Head of caudate nucleus (tissue), 42 donors: ENCODE measurements at regions not wholly inside any gene's neighbourhood (a gene's known extent, or its start where the extent isn't known, plus 50 kb on each side); places are given as distances from the start of the nearest gene placed in this dataset.
A peak's percentile ranks its signal among the peaks of the same experiment; 100 is the strongest.

Experiments used
- DNase-seq, 42 donors: peaks; one replicate each; pipeline versions ENCODE4 v3.0.0 to v3.0.0-alpha.2; 2020 to 2021; ENCODE audit warnings: mixed read lengths in 7 of 42
- intact Hi-C: fragments of 100-400 bp; cut with DNase I; formaldehyde crosslinking; loops from one replicate; pipeline ENCODE4 v1.15.0; 2022

GRCh38 chr2:33678436-33678835, 79.3 kb upstream of the FAM98A start:
- no peak for DNase-seq
- intact Hi-C loops, result no loop called here

- no peak for DNase-seq
- intact Hi-C loops, result no loop called here
These were observed 74.8 kb upstream of the FAM98A start for GRCh38 chr2:33673937-33674336.

GRCh38 chr2:33672896-33673295, 73.8 kb upstream of the FAM98A start:
- no peak for DNase-seq
- intact Hi-C loops, result no loop called here

- intact Hi-C loops, result no loop called here
- DNase-seq, result no peak
These were observed 73.3 kb upstream of the FAM98A start for GRCh38 chr2:33672389-33672788.

GRCh38 chr2:33671198-33671597, 72.1 kb upstream of the FAM98A start:
- DNase-seq, result no peak
- intact Hi-C loops, result no loop called here

GRCh38 chr2:33670392-33670937, 71.4 kb upstream of the FAM98A start:
- intact Hi-C loops, result no loop called here
- DNase-seq, result no peak

- intact Hi-C loops, result no loop called here
- DNase-seq, result peak in 2 of 42 donors; percentile 3 to 29
These were observed 67.8 kb upstream of the FAM98A start for GRCh38 chr2:33666879-33667278.

- intact Hi-C loops, result no loop called here
- no peak for DNase-seq
These were observed 65.9 kb upstream of the FAM98A start for GRCh38 chr2:33665039-33665438.

GRCh38 chr2:33660416-33661123, 61.5 kb upstream of the FAM98A start:
- DNase-seq, result no peak
- intact Hi-C loops, result no loop called here

GRCh38 chr2:33655626-33656320, 56.7 kb upstream of the FAM98A start:
- DNase-seq, result no peak
- intact Hi-C loops, result no loop called here

- DNase-seq, result no peak
- intact Hi-C loops, result no loop called here
These were observed 53.7 kb upstream of the FAM98A start for GRCh38 chr2:33652830-33653229.

- intact Hi-C loops, result no loop called here
- peak in 21 of 42 donors; percentile 5 to 78 (median 25) for DNase-seq
These were observed 51.1 kb upstream of the FAM98A start for GRCh38 chr2:33650171-33650570.
